ENCODE measurements at regions not wholly inside any gene's neighbourhood (a gene's known extent, or its start where the extent isn't known, plus 50 kb on each side); places are given as distances from the start of the nearest gene placed in this dataset.

DNA sequence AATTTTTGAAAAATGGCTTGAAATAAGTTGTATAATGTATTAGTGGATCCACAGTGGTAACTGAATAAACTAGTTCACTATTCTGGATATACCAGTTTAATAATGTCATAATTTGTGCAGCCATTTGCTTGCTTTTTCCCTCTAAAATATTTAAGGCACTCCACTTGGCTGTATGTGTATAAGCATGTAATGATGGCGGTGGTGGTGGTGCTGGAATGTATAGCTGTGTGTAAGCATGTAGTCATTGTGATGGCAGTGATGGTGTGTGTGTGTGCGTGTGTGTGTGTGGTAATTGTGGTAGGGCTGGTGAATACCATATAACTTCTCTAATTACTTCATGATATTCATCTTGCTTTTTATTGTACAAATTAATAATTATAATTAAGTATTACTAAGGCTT, 89.2 kb upstream of the HIVEP1 start:
- TF ChIP-seq ZNF549 (tag by site-specific recombination; IDR thresholded peaks at IDR 0.05) (no peak), ZSCAN16 (tag by site-specific recombination; IDR thresholded peaks at IDR 0.05) (no peak), MEIS1 (CRISPR knock-in tag; IDR thresholded peaks at IDR 0.05; ENCODE audit: borderline replicate concordance) (no peak), ZBTB7A (tag by site-specific recombination; IDR thresholded peaks at IDR 0.05; ENCODE audit: low read depth) (no peak), BCL11A (tag by site-specific recombination; IDR thresholded peaks at IDR 0.05; ENCODE audit: low read depth) (no peak), ZNF521 (tag by site-specific recombination; IDR thresholded peaks at IDR 0.05) (no peak)
- TF ChIP-seq, protein P1, sequence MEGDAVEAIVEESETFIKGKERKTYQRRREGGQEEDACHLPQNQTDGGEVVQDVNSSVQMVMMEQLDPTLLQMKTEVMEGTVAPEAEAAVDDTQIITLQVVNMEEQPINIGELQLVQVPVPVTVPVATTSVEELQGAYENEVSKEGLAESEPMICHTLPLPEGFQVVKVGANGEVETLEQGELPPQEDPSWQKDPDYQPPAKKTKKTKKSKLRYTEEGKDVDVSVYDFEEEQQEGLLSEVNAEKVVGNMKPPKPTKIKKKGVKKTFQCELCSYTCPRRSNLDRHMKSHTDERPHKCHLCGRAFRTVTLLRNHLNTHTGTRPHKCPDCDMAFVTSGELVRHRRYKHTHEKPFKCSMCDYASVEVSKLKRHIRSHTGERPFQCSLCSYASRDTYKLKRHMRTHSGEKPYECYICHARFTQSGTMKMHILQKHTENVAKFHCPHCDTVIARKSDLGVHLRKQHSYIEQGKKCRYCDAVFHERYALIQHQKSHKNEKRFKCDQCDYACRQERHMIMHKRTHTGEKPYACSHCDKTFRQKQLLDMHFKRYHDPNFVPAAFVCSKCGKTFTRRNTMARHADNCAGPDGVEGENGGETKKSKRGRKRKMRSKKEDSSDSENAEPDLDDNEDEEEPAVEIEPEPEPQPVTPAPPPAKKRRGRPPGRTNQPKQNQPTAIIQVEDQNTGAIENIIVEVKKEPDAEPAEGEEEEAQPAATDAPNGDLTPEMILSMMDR (tag by site-specific recombination; IDR thresholded peaks at IDR 0.05), result no peak
- TF ChIP-seq, protein P2, sequence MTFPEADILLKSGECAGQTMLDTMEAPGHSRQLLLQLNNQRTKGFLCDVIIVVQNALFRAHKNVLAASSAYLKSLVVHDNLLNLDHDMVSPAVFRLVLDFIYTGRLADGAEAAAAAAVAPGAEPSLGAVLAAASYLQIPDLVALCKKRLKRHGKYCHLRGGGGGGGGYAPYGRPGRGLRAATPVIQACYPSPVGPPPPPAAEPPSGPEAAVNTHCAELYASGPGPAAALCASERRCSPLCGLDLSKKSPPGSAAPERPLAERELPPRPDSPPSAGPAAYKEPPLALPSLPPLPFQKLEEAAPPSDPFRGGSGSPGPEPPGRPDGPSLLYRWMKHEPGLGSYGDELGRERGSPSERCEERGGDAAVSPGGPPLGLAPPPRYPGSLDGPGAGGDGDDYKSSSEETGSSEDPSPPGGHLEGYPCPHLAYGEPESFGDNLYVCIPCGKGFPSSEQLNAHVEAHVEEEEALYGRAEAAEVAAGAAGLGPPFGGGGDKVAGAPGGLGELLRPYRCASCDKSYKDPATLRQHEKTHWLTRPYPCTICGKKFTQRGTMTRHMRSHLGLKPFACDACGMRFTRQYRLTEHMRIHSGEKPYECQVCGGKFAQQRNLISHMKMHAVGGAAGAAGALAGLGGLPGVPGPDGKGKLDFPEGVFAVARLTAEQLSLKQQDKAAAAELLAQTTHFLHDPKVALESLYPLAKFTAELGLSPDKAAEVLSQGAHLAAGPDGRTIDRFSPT (tag by site-specific recombination; IDR thresholded peaks at IDR 0.05), result no peak
- TF ChIP-seq, protein P3, sequence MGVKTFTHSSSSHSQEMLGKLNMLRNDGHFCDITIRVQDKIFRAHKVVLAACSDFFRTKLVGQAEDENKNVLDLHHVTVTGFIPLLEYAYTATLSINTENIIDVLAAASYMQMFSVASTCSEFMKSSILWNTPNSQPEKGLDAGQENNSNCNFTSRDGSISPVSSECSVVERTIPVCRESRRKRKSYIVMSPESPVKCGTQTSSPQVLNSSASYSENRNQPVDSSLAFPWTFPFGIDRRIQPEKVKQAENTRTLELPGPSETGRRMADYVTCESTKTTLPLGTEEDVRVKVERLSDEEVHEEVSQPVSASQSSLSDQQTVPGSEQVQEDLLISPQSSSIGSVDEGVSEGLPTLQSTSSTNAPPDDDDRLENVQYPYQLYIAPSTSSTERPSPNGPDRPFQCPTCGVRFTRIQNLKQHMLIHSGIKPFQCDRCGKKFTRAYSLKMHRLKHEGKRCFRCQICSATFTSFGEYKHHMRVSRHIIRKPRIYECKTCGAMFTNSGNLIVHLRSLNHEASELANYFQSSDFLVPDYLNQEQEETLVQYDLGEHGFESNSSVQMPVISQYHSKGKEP (tag by site-specific recombination; IDR thresholded peaks at IDR 0.05), result no peak
- TF ChIP-seq, protein P4, sequence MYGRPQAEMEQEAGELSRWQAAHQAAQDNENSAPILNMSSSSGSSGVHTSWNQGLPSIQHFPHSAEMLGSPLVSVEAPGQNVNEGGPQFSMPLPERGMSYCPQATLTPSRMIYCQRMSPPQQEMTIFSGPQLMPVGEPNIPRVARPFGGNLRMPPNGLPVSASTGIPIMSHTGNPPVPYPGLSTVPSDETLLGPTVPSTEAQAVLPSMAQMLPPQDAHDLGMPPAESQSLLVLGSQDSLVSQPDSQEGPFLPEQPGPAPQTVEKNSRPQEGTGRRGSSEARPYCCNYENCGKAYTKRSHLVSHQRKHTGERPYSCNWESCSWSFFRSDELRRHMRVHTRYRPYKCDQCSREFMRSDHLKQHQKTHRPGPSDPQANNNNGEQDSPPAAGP (tag by site-specific recombination; IDR thresholded peaks at IDR 0.05), result no peak
